Stimulated activated CD4-positive, alpha-beta T cell treated with anti-CD3 and anti-CD28 coated beads, TNF-alpha, amount 100 ng/mL, for 48 hours (primary cell): ENCODE measurements at regions not wholly inside any gene's neighbourhood (a gene's known extent, or its start where the extent isn't known, plus 50 kb on each side); places are given as distances from the start of the nearest gene placed in this dataset.
"Not testable (repeated sequence)": the region's sequence is repeated elsewhere in the genome, so short reads cannot be mapped to it uniquely, and the experiment has no call there.

ENCODE experiments used
- DNase-seq, 3 donors: peaks; one replicate each; pipeline ENCODE4 v3.0.0-alpha.2; 2020; ENCODE audit warnings: low read depth in 3 of 3

- no peak for DNase-seq
Measured at GRCh38 chr13:53398051-53398450, 369.4 kb downstream of the OLFM4 start.

GRCh38 chr13:53405616-53406015, 377.0 kb downstream of the OLFM4 start:
- no peak for DNase-seq

DNA sequence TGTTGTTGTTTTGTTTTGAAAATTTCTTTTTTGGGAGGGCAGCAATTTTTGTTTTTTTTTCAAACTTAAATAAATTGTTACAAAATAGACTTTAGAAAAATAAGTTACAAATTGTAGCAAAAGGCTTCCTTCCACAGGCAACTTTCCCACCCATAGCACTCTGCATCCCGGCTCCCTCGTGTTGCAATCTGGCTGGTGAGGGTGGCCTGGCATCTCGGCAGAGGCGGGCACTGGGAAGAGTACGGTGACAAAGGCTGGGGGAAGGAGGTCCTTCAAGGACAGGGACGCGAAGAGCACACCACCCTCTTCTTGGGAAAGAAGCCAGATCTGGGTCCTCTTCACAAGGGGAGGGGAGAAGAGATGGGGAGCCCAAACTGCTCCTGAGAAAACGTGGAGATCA, 379.7 kb downstream of the OLFM4 start:
- DNase-seq = no peak

DNA sequence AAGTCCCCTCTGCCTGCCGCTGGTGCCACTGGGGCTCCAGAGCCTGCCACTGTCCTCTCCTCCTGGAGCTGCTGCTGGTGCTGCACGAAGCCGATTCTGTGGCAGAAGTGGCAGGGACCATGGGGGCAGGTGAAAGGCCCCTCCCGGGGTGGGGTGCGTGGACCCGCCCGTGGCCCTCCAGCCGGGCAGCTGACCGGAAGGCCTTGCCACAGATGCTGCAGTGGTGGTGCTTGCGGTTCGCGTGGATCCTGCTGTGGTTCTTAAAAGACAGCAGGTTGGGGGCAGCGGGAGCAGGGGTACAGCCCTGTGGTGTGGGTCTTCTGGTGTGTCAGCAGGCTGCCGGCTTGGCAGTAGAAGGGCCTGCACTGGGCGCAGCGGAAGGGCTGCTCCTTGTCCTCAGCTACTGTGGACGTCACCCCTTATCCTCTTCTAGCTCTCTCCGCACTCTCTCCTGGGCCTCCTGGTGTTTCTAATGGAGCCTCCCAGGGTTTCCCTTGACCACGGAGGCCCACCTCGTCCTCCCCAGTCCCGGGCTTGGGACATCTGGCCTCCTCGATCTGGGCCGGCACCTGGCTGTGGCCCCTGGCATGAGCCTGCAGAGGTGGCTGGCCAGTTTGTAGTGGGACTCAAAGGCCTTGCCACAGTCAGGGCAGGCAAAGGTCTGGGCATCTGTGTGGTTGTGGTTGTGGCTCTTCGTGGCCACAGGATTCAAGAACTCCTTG, 380.4 kb downstream of the OLFM4 start:
- DNase-seq = no peak

DNA sequence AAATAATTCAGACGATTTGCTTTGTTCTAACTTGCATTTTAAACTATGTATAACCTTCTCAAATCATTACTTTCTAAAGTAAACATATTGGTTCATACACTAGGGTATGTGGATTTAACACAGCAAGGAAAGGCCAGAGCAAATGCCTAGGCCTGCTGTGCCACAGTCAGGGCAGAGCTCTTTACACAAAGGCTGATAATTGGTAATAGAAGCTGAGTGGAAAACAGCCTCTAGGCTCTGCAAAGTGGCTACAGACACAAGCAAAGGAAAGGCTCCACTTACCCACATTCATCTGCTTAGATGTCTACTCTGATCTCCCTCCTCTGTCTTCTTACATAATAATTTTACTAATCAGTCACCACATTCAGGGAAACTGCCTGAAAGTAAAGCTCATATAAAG, 382.9 kb downstream of the OLFM4 start:
- DNase-seq = no peak

DNA sequence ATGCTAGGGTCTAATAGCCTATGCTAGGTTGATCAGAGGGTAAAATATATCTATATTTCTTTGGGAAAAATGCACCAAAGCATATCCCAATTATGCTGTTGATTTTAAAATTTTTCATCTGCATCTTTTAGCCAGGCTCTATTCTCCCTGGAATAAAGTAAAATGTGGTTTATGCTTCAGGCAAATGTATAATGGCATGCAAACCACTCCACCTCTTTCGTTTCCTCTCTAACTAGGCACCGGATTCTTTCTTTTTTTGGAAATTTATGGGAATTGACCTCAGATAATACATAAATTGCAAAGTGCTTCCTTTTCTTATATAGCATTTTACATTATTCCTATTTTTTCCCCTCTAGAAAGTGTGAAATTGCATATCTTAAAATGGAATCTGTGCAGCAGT, 386.5 kb downstream of the OLFM4 start:
- no peak for DNase-seq

DNA sequence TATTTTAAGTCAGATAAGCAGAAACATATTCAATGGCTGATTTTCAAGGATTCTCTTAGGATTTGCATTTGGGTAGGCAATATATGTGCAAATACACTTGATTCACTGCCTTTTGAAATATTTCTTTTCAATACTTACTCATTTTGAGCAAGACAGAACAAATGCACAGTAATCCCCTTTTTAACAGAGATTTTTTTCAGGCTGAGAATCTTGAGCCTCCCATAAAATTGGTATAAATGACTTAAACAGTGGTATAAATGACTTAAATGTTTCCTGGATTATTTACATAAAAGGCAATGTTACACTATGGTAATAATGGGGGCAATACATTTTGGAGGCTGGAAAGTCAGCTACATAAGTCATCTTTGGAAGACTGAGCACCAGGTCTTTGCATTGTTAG, 389.0 kb downstream of the OLFM4 start:
- no peak for DNase-seq

DNA sequence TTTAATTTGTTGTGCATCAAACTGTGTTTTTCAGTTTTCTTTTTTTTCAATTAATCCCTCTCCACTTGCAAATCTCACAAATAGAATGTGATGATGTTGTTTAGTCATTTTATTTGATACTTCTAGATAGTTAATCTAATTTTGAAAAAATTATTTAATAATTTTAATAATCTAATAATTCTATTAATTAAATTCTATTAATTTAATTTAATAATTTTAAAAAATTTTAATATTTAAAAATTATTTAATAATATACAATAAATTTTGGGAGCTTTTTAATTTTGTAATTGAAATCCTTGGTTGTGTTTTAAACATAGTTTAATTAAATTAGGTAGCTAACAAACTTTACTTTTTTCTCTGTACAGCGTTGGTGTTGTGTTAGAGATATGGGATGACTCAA, 393.8 kb downstream of the OLFM4 start:
- DNase-seq = no peak

GRCh38 chr13:53436396-53436795, 407.8 kb downstream of the OLFM4 start:
- no peak for DNase-seq

- DNase-seq = no peak
Measured at GRCh38 chr13:53439439-53440225, 411.0 kb downstream of the OLFM4 start.

GRCh38 chr13:53442979-53443378, 414.4 kb downstream of the OLFM4 start:
- DNase-seq = no peak

GRCh38 chr13:53445686-53446085, 417.1 kb downstream of the OLFM4 start:
- no peak for DNase-seq

DNA sequence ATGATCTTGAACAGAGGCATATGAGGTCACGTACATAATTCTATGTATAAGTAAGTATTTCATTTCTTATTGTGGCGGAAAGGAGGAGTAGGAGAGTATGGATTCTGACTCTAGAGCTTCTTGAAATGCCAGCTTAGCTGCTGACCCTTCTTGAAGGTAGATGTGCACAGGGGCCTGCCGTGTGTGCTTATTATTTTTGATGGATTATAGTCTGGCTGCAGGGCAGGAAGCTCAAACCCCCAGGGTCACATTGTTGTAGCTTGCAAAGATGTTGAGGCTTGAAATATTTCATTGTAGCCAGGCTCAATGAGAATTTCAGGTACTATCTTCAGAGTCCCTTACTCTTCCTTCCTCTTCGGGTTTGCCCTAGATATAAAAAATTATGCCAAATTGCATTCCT, 418.8 kb downstream of the OLFM4 start:
- no peak for DNase-seq

DNA sequence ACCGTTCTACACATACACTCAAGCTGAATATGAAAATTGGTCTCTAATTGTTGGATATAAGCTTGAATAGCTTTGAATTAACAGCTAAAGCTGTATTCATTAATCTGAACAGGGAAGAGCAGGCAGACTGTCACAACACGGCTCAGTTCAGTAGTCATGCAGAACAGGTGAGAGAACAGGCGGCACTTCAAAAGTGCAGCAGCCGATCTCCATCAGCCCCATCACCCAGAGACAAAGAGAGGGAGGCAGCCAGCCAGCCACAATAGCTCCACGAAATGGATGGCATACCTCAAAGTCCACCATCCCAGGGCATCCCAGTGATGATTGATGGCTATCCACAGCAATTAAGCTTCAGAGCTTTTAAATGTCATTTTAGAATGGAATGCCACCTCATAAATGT, 419.2 kb downstream of the OLFM4 start:
- DNase-seq = no peak

DNA sequence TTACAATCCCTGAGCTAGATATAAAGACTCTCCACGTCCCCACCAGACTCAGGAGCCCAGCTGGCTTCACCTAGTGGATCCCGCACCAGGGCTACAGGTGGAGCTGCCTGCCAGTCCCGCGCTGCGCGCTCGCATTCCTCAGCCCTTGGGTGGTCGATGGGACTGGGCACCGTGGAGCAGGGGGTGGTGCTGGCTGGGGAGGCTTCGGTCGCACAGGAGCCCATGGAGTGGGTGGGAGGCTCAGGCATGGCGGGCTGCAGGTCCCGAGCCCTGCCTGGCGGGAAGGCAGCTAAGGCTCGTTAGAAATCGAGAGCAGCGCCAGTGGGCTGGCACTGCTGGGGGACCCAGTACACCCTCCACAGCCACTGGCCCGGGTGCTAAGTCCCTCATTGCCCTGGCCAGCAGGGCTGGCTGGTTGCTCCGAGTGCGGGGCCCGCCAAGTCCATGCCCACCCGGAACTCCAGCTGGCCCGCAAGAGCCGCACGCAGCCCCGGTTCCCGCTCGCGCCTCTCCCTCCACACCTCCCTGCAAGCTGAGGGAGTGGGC, 423.7 kb downstream of the OLFM4 start:
- not testable (repeated sequence) for DNase-seq

DNA sequence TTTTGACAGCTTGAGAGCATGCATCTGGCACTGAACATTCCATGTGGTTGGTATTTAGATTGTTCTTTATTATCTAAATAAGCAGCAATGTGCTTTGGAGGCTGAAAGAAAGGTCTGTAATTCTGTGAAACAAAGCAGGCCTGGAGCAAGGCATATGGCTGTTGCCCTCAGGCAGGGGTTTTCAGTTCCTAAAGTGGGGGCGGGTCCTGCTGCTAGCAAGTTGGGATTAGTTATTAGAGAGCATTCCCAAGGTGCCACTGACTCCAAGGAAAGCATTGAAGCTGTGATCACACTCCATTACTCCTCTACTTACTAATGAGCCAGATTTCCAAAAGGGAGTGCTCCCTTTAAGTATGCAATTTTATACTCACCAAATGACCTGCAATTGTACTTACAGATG, 432.2 kb downstream of the OLFM4 start:
- DNase-seq = no peak

DNA sequence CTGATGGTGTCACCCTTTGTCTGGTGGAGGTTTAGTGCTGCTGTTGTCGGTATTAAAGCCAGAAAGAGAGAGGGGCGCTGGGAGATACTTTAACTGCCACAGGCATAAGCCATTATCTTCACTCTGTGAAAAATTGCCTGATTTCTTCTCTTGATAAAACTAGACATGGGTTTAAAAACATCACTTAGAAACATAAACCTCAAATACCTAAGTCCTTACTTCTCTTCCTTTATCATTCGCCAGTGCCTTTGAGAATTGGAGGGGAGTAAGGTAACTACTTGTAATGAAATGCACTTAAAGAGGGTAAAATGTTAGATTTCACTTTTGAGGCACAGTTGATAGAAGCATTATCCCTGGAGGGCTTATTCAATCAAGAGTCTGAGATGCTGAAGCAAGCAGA, 434.5 kb downstream of the OLFM4 start:
- DNase-seq = no peak

- DNase-seq = no peak
Measured at GRCh38 chr13:53466576-53466975, 438.0 kb downstream of the OLFM4 start.

DNA sequence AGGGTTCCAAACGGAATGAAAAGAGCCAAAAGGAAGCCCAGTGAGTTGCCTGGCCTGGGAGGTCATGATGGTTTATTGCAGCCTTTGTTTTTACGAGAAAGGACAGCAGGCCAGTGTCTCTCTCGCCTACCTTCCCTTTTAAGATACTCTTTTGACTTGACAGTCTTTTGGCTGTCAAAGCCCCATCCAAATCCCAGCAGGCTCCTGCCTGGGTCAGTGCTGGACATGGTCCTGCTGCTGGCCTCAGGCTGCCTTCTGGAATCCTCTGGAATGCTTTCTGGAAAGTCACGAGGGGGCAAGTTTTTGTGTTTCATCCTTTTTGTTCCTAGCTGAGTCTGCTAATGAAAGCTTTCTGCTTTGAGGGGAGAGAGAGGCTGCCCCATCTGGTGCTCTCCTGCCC, 444.8 kb downstream of the OLFM4 start:
- DNase-seq = no peak

DNA sequence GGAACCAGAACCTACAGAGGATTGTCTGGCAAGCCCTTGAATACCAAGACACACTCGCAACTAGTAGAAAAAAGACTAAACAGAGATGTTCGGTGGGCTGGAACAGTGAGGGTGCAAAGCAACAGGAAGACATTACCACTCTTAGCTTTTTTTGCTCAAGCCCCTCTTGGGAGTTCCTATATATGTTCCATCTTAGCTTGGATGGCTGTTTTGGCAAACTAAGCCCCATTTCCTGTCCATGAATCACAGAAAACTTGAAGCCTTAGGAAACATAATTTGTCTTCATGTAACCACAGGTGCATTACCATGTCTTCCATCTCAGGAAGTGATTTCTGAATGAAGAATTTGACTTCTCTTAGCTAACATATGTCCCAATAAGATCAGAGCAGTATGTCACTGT, 446.3 kb downstream of the OLFM4 start:
- DNase-seq = no peak

DNA sequence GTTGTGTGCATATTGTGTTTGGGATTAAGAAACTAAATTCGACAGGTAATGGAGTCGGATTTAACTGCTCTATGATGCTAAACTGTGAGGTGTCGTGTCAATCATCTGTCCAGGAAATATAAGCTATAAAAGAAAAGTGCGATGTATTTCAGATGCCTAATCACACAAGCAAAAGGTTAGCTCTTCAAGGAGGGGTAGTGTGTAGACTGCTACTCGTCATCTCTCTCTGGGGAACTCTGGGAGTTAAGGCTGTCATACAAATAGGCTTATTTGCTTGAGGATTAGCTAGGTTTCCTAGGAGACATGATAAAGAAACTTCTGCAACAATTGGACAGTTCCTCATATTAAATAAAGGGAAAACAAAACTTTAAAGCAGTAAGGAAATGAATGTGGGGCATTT, 462.1 kb downstream of the OLFM4 start:
- no peak for DNase-seq

- DNase-seq = no peak
Measured at GRCh38 chr13:53494406-53494805, 465.8 kb downstream of the OLFM4 start.

- no peak for DNase-seq
Measured at GRCh38 chr13:53499576-53500133, 471.0 kb downstream of the OLFM4 start.
